Activated gamma-delta T cell (primary cell): ENCODE measurements at regions not wholly inside any gene's neighbourhood (a gene's known extent, or its start where the extent isn't known, plus 50 kb on each side); places are given as distances from the start of the nearest gene placed in this dataset.
"Not testable (repeated sequence)": the region's sequence is repeated elsewhere in the genome, so short reads cannot be mapped to it uniquely, and the experiment has no call there.

Source experiments
- DNase-seq: peaks from one replicate; lab custom pipeline; 2025; lab: John Stamatoyannopoulos, UW

- no peak for DNase-seq
Measured at GRCh38 chr13:76289558-76289957, 596.6 kb downstream of the KCTD12 start.

GRCh38 chr13:76286178-76286577, 600.0 kb downstream of the KCTD12 start:
- DNase-seq = no peak

- no peak for DNase-seq
Measured at GRCh38 chr13:76285463-76285862, 600.7 kb downstream of the KCTD12 start.

- DNase-seq = not testable (repeated sequence)
Measured at GRCh38 chr13:76279766-76280165, 606.4 kb downstream of the KCTD12 start.

- DNase-seq = no peak
Measured at GRCh38 chr13:76271728-76272232, 614.4 kb downstream of the KCTD12 start.

GRCh38 chr13:76268307-76268706, 617.9 kb downstream of the KCTD12 start:
- not testable (repeated sequence) for DNase-seq

GRCh38 chr13:76267216-76267615, 619.0 kb downstream of the KCTD12 start:
- no peak for DNase-seq

- DNase-seq = no peak
Measured at GRCh38 chr13:76266561-76266960, 619.6 kb downstream of the KCTD12 start.

GRCh38 chr13:76250211-76250610, 614.1 kb downstream of the LMO7 start:
- no peak for DNase-seq

- DNase-seq = no peak
Measured at GRCh38 chr13:76245920-76246319, 609.8 kb downstream of the LMO7 start.

GRCh38 chr13:76245211-76245610, 609.1 kb downstream of the LMO7 start:
- DNase-seq = no peak

- not testable (repeated sequence) for DNase-seq
Measured at GRCh38 chr13:76243120-76243519, 607.0 kb downstream of the LMO7 start.

GRCh38 chr13:76239031-76239680, 603.0 kb downstream of the LMO7 start:
- DNase-seq = no peak

GRCh38 chr13:76231522-76232167, 595.5 kb downstream of the LMO7 start:
- DNase-seq = no peak

GRCh38 chr13:76229281-76229680, 593.2 kb downstream of the LMO7 start:
- DNase-seq = no peak

- DNase-seq = no peak
Measured at GRCh38 chr13:76226941-76227340, 590.8 kb downstream of the LMO7 start.

GRCh38 chr13:76225815-76226489, 589.8 kb downstream of the LMO7 start:
- no peak for DNase-seq

GRCh38 chr13:76223999-76224398, 587.9 kb downstream of the LMO7 start:
- DNase-seq = no peak

- no peak for DNase-seq
Measured at GRCh38 chr13:76223565-76223964, 587.4 kb downstream of the LMO7 start.

GRCh38 chr13:76222511-76222910, 586.4 kb downstream of the LMO7 start:
- no peak for DNase-seq

- no peak for DNase-seq
Measured at GRCh38 chr13:76216729-76217128, 580.6 kb downstream of the LMO7 start.

- DNase-seq = no peak
Measured at GRCh38 chr13:76214001-76214400, 577.9 kb downstream of the LMO7 start.

GRCh38 chr13:76213423-76213904, 577.3 kb downstream of the LMO7 start:
- DNase-seq = no peak
